ENCODE measurements at regions not wholly inside any gene's neighbourhood (a gene's known extent, or its start where the extent isn't known, plus 50 kb on each side); places are given as distances from the start of the nearest gene placed in this dataset.

- Histone ChIP-seq H3K27ac (ENCODE audit: low read length) (no peak overlapping the region), H3K9me3 (ENCODE audit: control insufficient read depth, low read depth, low read length) (no peaks in the 10 kb centered on the region), H3K36me3 (ENCODE audit: control insufficient read depth, low read depth, low read length) (no peaks in the 10 kb centered on the region), H3K4me3 (ENCODE audit: low read length) (no peak overlapping the region), H3K9ac (ENCODE audit: low read length) (no peak overlapping the region), H3K4me1 (ENCODE audit: control insufficient read depth, low read depth, low read length) (no peaks in the 10 kb centered on the region), H3K27me3 (ENCODE audit: control insufficient read depth, insufficient read depth, low read length) (no peaks in the 10 kb centered on the region)
Observed at GRCh38 chr7:35401217-35401879, 147.4 kb upstream of the TBX20 start.

- Histone ChIP-seq H3K9ac (ENCODE audit: low read length) (no peak overlapping the region), H3K36me3 (ENCODE audit: control insufficient read depth, low read depth, low read length) (no peaks in the 10 kb centered on the region), H3K4me1 (ENCODE audit: control insufficient read depth, low read depth, low read length) (no peaks in the 10 kb centered on the region), H3K4me3 (ENCODE audit: low read length) (no peak overlapping the region), H3K9me3 (ENCODE audit: control insufficient read depth, low read depth, low read length) (no peaks in the 10 kb centered on the region), H3K27ac (ENCODE audit: low read length) (no peak overlapping the region), H3K27me3 (ENCODE audit: control insufficient read depth, insufficient read depth, low read length) (no peaks in the 10 kb centered on the region)
Observed at GRCh38 chr7:35399840-35400239, 145.9 kb upstream of the TBX20 start.

GRCh38 chr7:35399216-35399615, 145.3 kb upstream of the TBX20 start:
- H3K36me3 ChIP-seq (ENCODE audit: control insufficient read depth, low read depth, low read length), result no peaks in the 10 kb centered on the region
- no peaks in the 10 kb centered on the region for H3K9me3 ChIP-seq (ENCODE audit: control insufficient read depth, low read depth, low read length)
- H3K27me3 ChIP-seq (ENCODE audit: control insufficient read depth, insufficient read depth, low read length), result no peaks in the 10 kb centered on the region
- no peak overlapping the region for H3K4me3 ChIP-seq (ENCODE audit: low read length)
- H3K27ac ChIP-seq (ENCODE audit: low read length), result no peak overlapping the region
- no peak overlapping the region for H3K9ac ChIP-seq (ENCODE audit: low read length)
- H3K4me1 ChIP-seq (ENCODE audit: control insufficient read depth, low read depth, low read length), result no peaks in the 10 kb centered on the region

GRCh38 chr7:35398518-35398917, 144.6 kb upstream of the TBX20 start:
- Histone ChIP-seq H3K27ac (ENCODE audit: low read length) (no peak overlapping the region), H3K9me3 (ENCODE audit: control insufficient read depth, low read depth, low read length) (no peaks in the 10 kb centered on the region), H3K4me1 (ENCODE audit: control insufficient read depth, low read depth, low read length) (no peaks in the 10 kb centered on the region), H3K36me3 (ENCODE audit: control insufficient read depth, low read depth, low read length) (no peaks in the 10 kb centered on the region), H3K4me3 (ENCODE audit: low read length) (no peak overlapping the region), H3K27me3 (ENCODE audit: control insufficient read depth, insufficient read depth, low read length) (no peaks in the 10 kb centered on the region), H3K9ac (ENCODE audit: low read length) (no peak overlapping the region)

- Histone ChIP-seq H3K4me3 (ENCODE audit: low read length) (no peak overlapping the region), H3K9ac (ENCODE audit: low read length) (no peak overlapping the region), H3K4me1 (ENCODE audit: control insufficient read depth, low read depth, low read length) (no peaks in the 10 kb centered on the region), H3K27ac (ENCODE audit: low read length) (no peak overlapping the region), H3K36me3 (ENCODE audit: control insufficient read depth, low read depth, low read length) (no peaks in the 10 kb centered on the region), H3K9me3 (ENCODE audit: control insufficient read depth, low read depth, low read length) (no peaks in the 10 kb centered on the region), H3K27me3 (ENCODE audit: control insufficient read depth, insufficient read depth, low read length) (no peaks in the 10 kb centered on the region)
Observed at GRCh38 chr7:35390146-35390545, 136.2 kb upstream of the TBX20 start.

GRCh38 chr7:35389636-35390035, 135.7 kb upstream of the TBX20 start:
- H3K4me1 ChIP-seq (ENCODE audit: control insufficient read depth, low read depth, low read length), result no peaks in the 10 kb centered on the region
- H3K9me3 ChIP-seq (ENCODE audit: control insufficient read depth, low read depth, low read length), result no peaks in the 10 kb centered on the region
- no peak overlapping the region for H3K27ac ChIP-seq (ENCODE audit: low read length)
- H3K9ac ChIP-seq (ENCODE audit: low read length), result no peak overlapping the region
- no peaks in the 10 kb centered on the region for H3K36me3 ChIP-seq (ENCODE audit: control insufficient read depth, low read depth, low read length)
- no peaks in the 10 kb centered on the region for H3K27me3 ChIP-seq (ENCODE audit: control insufficient read depth, insufficient read depth, low read length)
- no peak overlapping the region for H3K4me3 ChIP-seq (ENCODE audit: low read length)

- Histone ChIP-seq H3K4me3 (ENCODE audit: low read length) (no peak overlapping the region), H3K36me3 (ENCODE audit: control insufficient read depth, low read depth, low read length) (no peaks in the 10 kb centered on the region), H3K4me1 (ENCODE audit: control insufficient read depth, low read depth, low read length) (no peaks in the 10 kb centered on the region), H3K27ac (ENCODE audit: low read length) (no peak overlapping the region), H3K9ac (ENCODE audit: low read length) (no peak overlapping the region), H3K27me3 (ENCODE audit: control insufficient read depth, insufficient read depth, low read length) (no peaks in the 10 kb centered on the region), H3K9me3 (ENCODE audit: control insufficient read depth, low read depth, low read length) (no peaks in the 10 kb centered on the region)
Observed at GRCh38 chr7:35386816-35387706, 133.2 kb upstream of the TBX20 start.

- H3K36me3 ChIP-seq (ENCODE audit: control insufficient read depth, low read depth, low read length), result no peaks in the 10 kb centered on the region
- H3K9ac ChIP-seq (ENCODE audit: low read length), result no peak overlapping the region
- H3K27me3 ChIP-seq (ENCODE audit: control insufficient read depth, insufficient read depth, low read length), result no peaks in the 10 kb centered on the region
- H3K9me3 ChIP-seq (ENCODE audit: control insufficient read depth, low read depth, low read length), result no peaks in the 10 kb centered on the region
- H3K4me1 ChIP-seq (ENCODE audit: control insufficient read depth, low read depth, low read length), result no peaks in the 10 kb centered on the region
- no peak overlapping the region for H3K4me3 ChIP-seq (ENCODE audit: low read length)
- H3K27ac ChIP-seq (ENCODE audit: low read length), result no peak overlapping the region
Observed at GRCh38 chr7:35386082-35386815, 132.3 kb upstream of the TBX20 start.

- no peak overlapping the region for H3K27ac ChIP-seq (ENCODE audit: low read length)
- no peaks in the 10 kb centered on the region for H3K27me3 ChIP-seq (ENCODE audit: control insufficient read depth, insufficient read depth, low read length)
- no peak overlapping the region for H3K4me3 ChIP-seq (ENCODE audit: low read length)
- no peaks in the 10 kb centered on the region for H3K4me1 ChIP-seq (ENCODE audit: control insufficient read depth, low read depth, low read length)
- no peaks in the 10 kb centered on the region for H3K9me3 ChIP-seq (ENCODE audit: control insufficient read depth, low read depth, low read length)
- H3K36me3 ChIP-seq (ENCODE audit: control insufficient read depth, low read depth, low read length), result no peaks in the 10 kb centered on the region
- H3K9ac ChIP-seq (ENCODE audit: low read length), result no peak overlapping the region
Observed at GRCh38 chr7:35384761-35385700, 131.1 kb upstream of the TBX20 start.

GRCh38 chr7:35380739-35381224, 126.9 kb upstream of the TBX20 start:
- H3K9ac ChIP-seq (ENCODE audit: low read length), result no peak overlapping the region
- no peaks in the 10 kb centered on the region for H3K36me3 ChIP-seq (ENCODE audit: control insufficient read depth, low read depth, low read length)
- H3K27ac ChIP-seq (ENCODE audit: low read length), result no peak overlapping the region
- H3K4me1 ChIP-seq (ENCODE audit: control insufficient read depth, low read depth, low read length), result no peaks in the 10 kb centered on the region
- no peak overlapping the region for H3K4me3 ChIP-seq (ENCODE audit: low read length)
- no peaks in the 10 kb centered on the region for H3K27me3 ChIP-seq (ENCODE audit: control insufficient read depth, insufficient read depth, low read length)
- no peaks in the 10 kb centered on the region for H3K9me3 ChIP-seq (ENCODE audit: control insufficient read depth, low read depth, low read length)

GRCh38 chr7:35379481-35379880, 125.6 kb upstream of the TBX20 start:
- Histone ChIP-seq H3K27me3 (ENCODE audit: control insufficient read depth, insufficient read depth, low read length) (no peaks in the 10 kb centered on the region), H3K9me3 (ENCODE audit: control insufficient read depth, low read depth, low read length) (no peaks in the 10 kb centered on the region), H3K27ac (ENCODE audit: low read length) (no peak overlapping the region), H3K9ac (ENCODE audit: low read length) (no peak overlapping the region), H3K36me3 (ENCODE audit: control insufficient read depth, low read depth, low read length) (no peaks in the 10 kb centered on the region), H3K4me3 (ENCODE audit: low read length) (no peak overlapping the region), H3K4me1 (ENCODE audit: control insufficient read depth, low read depth, low read length) (no peaks in the 10 kb centered on the region)
